ENCODE measurements at regions not wholly inside any gene's neighbourhood (a gene's known extent, or its start where the extent isn't known, plus 50 kb on each side); places are given as distances from the start of the nearest gene placed in this dataset.

DNA sequence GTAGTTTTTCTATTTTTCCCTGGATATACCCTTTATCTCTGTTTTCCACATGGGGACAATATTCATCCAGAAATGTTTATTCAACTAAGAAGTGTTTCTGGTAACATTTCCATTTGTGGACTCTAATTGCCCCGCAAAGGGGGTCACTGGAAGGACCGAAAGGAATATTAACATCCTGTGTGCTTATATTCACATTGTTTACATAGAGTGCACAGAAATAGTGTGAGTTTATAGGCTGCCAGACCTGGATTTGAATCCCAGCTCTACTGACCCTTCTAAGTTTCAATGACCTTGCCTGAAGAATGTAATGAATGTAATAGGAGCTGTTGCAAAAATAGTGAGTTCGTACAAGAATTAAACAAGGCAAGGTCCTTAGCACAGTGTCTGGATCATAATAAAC is 152.9 kb upstream of the NCKAP5 start:
- no peak for ATAC-seq

DNA sequence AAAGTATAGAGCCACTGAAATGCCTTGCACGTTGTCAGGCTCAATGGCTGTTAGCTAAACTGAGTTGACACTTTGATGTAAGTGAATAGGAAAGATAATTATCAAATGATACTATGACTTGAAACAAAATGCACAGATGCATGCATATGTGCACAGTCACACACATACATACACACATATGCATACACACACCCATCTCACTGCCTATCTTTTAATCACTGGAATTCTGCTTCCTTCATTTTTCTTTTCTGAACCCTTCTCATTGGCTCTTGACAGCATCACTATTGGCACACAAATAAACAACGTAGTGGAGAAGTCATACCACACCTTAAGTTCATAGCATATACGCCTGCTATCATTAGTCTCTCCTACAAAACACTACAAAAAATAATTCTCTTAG is 154.9 kb upstream of the NCKAP5 start:
- no peak for ATAC-seq

DNA sequence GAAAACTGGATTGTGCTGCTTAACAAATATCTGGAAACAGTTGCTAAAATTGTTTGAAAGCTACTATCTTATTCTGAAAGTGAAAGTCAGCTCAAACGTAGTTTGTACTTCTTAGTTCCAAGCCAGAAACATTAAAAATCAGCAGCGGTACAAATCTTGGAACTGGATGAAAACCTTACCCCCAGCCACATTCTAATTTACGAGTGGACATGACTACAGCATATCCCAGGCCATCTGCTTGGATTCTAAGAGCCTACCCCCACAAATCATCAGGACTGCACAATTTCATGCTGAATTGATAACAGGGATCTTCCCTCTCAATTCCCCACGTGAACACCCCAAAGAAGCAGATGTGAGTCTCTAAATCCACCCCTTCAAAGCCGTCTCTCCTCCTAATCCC is 158.7 kb upstream of the NCKAP5 start:
- no peak for ATAC-seq

DNA sequence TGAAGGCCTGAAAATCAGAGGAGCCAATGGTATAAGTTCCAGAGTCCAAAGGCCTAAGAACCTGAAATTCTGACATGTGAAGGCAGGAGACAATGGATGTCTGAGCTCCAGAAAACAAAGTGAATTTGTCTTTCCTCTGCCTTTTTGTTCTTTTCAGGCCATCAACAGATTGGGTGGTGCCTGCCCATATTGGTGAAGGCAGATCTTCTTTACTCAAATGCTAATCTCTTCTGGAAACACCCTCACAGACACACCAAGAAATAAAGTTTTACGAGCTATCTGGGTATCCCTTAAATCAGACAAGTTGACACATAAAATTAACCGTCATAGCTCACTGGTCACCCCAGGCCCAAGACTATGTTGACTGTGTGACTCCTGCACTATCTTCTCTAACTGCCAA is 163.8 kb upstream of the NCKAP5 start:
- ATAC-seq: no peak

DNA sequence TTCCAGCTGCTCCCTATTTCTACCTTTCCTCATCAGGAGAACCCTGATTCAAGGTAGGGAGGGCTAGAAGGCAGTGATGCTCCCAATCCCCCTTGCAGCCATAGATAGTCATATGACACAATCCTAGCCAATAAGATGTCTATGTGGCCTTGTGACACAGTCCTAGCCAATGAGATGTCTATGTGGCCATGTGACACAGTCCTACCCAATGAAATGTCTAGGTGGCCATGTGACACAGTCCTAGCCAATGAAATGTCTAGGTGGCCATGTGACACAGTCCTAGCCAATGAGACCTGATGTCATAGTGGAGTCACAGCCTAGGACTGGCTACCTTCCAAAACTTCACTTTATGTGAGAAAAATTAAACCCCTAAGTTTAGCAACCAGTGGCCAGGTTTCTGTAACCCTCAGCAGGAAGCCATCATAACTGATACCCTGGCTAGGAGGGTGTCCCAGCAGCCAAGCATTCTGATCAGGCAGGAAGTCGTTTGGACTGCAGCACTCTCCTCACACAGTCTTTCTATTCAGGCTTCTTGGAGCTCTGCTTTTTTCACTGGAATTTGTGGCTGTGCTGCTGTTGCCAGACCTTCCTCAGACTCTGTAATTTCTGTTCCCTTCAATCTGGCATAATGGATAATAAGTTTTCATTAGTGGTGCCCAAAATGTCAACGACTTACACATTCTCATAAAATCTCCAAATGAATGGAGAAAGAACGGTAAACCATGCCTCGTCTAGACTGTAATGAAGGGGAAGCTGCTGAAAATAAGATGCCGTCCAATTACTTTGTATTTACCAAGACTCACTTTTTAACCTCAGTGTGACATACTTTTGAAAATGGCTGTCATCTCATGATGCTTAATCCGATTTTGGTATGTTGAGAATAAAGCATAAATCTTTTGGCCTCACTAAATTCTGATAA is 165.0 kb upstream of the NCKAP5 start:
- ATAC-seq: no peak

DNA sequence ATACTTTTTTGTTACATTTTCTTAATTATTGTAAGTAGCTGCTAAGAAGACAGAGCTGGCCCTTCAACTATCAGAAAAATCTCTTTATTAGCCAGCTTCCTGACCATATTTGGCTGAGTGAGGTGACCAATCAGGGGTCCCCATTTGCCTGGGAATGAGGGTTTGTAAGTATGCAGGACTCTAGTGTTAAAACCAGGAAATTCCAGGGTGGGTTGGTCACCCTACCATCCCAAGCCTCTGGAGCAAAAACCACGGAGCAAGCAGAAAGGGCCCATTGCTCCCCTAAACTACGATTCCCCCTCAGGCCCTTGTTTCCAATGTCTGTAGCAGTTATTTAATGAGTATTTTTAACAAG is 165.6 kb upstream of the NCKAP5 start:
- ATAC-seq: no peak

DNA sequence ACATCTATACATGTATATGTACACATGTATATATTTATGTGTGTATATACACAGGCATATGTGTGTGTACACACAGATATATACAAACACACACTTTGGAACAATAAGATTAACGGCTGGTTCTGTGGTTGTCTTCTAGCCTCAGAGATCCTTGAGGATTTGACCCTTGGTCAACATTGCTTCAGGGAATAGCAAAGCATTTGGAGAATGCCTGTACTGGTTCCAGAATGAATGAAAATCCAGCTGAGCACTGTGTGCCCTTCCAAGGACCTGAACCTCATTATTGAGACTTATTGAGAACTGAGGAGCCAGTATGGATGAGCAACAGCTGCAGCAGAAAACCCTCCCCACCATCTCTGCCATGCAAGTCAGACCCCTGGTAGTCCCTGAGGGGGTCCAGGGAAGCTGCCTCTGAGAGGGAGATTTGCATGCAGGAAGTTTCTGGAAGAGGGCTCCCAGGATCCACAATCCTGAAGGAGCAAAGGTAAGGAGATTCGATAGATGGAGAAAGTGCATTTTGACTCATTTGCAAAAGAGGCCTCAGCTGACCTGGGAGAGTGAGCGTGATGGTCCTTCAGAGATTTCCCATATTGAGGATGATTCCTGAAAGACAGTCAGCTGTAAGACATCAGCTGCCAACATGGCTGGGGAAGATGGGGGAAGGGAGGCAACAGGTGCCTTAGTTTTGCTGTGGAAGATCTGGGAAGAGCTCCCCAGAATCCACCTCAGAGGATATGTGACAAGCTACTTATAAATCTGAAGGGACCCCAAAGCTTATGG is 166.6 kb upstream of the NCKAP5 start:
- no peak for ATAC-seq

DNA sequence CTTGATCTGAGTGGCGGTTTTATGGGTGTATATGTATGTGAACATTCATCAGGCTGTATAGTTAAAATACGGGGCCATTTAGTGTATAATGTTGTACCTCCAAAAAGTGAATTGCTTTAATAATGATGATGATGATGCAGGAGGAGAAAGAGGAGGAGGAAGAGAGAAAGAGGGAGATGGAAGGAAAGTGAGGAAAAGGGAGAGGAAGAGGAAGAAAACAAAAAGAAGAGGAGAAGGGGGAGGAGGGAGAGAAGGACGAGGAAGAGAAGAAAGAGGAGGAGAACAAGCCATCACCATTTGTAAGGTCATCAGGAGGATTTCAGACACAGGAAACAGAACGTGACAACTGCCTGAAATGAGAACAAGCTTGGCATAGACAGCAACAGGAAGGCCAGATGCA is 168.4 kb upstream of the NCKAP5 start:
- ATAC-seq: no peak

DNA sequence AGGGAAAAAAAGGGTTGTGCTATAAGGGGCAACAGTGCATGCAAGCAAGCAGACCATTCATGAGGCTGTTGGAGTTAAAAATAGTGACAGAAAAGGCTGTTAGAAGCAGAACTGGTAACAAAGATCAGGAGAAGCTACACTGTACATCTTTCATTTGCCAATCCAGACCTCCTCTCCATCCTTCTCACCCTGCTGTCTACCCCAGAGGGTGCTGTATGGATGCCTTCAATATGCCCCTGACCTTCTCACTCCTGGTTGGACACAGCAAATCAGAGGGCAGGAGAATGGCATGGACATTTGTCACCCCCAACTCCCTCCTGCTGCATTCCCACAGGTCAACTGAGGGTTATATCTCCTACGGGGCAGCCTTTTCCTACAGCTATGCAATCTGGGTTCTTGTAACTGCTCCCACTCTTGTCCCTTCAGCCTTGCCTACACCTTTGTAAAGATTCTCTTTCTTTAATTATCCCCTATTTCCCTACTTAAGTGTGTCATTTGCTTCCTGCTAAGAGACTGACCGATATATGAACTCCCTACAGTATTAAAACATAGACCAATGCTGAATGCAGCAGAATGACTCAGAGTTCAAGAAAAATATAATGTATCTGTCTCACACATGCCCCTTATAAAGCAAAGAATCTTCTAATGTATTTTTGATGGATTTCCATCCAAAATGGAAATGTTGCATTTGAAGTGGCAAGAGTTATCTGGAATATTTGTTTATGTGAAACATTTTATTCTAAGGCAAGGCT is 169.2 kb upstream of the NCKAP5 start:
- ATAC-seq: no peak

DNA sequence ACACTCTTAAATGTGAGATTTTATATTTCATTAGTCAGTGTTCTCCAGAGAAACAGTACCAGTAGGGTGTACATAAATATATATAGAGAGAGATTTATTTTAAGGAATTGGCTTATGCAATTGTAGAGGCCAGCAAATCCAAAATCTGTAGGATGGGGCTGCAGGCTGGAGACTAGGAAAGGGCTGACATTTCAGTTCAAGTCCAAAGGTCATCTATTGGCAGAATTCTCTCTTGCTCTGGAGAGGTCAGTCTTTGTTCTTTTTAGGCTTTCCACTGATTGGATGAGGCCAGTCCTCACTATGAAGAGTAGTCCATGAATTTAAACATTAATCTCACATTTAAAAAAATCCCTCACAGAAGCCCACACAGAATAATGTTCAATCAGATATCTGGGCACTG is 170.8 kb upstream of the NCKAP5 start:
- no peak for ATAC-seq

DNA sequence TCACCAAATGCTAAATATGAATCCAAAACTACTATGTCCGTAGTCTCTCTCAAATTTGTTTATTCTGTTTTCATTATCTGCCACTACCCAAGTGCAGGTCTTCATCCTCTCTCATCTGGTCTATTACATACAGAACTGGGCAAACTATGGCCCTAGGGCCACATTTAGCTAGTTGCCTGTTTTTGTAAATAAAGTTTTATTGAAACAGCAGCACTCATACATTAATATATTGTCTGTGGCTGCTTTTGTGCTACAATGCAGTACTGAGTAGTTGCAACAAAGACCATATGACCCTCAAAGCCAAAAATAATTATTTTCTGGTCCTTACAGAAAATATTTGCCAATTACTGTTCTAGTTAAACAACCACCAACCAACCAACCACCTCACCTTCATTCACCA is 172.2 kb upstream of the NCKAP5 start:
- no peak for ATAC-seq

DNA sequence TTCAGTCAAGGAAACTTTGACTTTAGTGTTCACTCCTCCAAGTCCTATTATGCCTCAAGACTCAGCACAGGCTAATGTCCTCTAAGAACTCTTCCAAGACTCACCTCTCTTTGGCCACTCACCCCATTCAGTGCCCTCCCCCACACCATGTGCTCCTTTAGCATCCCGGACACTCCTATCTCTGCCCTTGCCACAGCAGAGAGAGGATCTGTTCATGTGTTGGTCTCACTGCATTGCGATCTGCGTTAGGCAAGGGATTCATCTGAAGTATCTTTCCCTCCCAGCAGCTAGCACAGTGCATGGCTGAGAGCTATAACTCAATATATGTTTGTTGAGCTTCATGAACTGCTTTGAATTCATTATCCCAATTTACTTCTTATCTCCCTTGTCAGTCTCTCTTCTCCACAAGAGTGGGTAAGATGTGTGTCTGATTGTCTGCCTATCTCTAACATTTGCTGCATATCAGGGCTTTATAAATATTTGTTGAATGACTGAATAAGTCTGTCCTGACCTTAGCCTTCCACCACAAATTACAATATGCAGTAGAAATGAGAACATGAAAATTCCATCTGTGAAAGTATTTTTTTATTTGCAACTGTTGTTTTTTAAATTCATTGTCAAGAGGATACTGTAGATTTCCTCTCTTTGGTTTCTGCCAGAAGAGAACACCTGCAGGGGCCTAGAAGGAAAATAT is 179.9 kb upstream of the NCKAP5 start:
- ATAC-seq: no peak

DNA sequence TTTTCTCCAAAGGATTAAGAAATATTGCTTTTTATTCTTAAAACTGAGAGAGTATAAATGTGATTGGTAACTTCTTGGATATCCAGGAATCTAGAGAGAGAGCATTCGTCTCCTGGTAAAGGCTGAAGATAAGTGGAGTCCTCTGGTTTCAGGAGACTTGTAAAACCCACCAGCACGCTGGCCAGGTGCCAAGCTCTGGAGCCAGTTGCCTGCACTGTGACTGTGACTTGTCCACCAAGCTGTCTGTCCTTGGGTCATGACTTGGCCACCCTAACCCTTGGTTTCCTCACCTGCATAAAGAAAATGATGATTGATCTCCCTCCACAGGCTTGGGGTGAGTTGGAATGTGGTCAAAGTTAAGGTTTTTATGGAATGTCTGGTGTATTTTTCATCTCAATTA is 185.4 kb upstream of the NCKAP5 start:
- ATAC-seq: no peak

DNA sequence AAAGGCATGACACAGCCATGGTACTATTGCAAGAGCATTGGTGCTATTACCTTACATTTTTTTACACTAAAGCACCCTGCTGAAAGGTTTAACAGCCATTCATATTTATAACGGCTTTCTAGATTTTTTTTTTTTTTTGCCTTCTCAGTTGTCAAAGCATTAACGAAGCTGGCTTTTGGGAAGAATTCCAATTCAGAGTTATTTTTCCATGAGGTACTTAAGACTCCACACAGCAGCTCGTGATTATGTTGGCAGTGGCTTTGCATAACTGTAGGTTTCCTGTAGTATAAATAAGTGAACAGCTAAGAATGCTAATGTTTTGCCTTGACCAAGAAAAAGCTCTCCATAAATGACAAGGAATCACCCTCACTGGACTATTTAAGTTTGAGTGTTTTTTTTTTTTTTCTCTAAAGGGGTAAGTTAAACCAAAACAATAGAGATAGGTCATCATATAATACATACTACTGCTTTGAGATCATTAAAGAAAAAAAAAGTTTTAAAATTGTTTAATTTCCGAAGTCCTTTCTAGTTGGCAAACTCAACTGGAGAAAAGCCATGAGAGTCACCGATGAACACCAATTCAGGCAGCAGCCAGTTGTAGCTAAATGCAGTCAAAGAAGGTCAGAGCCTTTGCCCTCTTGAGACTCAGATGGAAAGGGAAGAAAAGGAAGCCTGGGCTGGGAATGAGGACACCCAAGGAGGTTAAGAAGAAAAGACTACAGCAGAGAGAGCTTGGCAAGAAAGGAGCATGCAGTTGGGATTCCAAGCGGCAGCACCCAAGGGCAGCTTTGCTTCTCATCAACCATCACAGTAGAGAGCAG is 187.4 kb upstream of the NCKAP5 start:
- no peak for ATAC-seq

DNA sequence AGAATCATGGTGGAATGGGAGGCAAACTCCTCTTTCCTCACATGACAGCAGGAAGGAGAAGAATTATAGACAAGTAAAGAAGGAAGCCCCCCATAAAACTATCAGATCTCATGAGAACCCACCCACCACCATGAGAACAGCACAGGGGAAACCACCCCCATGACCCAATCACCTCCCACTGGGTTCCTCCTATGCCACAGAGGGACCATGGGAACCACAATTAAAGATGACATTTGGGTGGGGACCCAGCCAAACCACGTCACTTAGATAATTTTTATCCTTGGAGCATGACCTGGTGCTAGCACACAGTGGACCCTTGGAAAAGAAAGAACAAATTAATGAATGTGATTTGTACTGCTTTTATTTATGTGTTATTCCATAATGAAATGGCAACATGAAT is 188.6 kb upstream of the NCKAP5 start:
- ATAC-seq: no peak

DNA sequence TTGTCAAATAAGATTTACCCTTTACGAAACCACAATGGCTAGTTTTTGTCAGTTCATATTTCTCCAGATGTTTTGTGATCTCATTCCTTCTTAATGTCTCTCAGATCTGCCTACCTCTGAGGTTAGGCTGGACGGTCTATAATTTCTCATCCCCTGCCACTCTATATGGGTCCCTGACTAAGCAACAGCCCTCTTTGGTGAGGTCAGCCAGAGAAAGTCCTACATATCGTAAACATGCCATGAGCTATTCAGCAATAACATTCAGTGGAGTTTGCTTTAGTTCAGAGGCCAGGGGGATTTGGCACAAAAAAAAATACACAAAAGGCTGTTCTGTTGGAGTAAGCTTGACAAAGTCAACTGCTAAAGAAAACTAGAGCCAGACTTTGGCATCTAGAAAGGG is 192.1 kb upstream of the NCKAP5 start:
- no peak for ATAC-seq

DNA sequence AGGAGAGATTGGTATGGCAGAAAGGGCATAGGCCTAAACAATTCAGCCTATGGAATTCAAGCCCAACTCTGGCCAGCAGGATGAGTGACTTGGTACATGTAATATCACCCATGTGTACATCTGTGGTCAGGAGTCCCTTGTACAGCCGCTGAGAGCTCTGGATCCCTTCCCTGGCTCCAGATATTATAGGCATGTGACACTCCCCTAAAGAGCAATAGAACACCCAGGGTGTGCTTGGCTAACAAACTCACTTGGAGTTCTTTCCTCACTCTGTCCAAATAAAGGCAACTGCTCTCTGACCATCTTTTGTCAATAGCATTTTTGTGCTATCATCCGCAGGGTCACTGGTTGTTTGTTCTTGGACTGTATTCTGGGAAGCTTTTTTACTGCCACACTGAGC is 197.4 kb upstream of the NCKAP5 start:
- ATAC-seq: no peak

DNA sequence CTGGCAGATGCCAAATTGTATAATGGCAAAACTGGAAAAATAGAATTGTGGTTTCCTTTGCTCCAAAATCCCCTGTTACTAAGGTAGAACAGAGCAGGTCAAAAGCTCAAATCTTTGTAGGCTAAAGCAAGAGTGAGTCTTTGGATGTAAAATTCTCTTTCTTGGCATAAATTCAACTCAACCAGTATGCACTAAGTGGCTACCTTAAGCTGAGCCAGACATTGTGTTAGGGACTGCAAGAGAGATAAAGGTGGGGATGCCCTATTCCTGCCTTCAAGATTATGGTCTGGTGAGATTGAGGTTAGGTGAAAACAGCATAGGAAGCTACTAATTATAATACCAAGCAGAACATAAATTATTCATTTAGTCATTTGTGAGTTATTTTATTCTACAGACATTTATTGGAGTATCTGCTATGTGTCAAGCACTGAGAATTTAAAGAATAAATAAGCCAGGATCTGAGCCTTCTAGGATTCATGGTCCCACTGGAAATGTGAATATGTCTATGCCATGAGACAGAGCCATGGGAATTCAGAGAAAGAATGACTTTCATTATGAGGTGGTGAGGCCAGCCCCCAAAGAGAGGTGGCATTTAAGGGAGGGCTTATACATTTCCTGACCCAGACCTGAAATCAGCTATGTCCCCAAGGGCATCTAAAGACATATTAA is 198.0 kb upstream of the NCKAP5 start:
- ATAC-seq: no peak

DNA sequence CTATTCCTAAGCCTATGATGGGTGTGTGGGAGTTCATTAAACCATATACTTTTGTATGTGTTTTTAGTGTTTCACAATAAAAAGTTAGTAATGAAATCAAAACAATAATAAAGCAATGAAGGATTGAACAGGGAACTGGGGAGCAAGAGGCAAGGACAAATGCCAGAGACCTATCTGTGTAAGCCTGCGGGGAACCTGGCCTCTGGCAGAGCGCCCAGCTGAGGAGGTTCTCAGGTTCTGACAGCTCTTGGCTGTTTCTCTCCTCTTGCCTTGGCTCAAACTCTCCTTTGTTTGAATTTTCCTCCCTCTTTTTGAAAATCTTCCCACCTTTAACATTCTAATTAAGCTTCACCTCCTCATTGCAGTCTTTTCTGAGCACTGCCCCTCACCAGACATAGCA is 200.0 kb upstream of the NCKAP5 start:
- peak; percentile 68 for ATAC-seq

DNA sequence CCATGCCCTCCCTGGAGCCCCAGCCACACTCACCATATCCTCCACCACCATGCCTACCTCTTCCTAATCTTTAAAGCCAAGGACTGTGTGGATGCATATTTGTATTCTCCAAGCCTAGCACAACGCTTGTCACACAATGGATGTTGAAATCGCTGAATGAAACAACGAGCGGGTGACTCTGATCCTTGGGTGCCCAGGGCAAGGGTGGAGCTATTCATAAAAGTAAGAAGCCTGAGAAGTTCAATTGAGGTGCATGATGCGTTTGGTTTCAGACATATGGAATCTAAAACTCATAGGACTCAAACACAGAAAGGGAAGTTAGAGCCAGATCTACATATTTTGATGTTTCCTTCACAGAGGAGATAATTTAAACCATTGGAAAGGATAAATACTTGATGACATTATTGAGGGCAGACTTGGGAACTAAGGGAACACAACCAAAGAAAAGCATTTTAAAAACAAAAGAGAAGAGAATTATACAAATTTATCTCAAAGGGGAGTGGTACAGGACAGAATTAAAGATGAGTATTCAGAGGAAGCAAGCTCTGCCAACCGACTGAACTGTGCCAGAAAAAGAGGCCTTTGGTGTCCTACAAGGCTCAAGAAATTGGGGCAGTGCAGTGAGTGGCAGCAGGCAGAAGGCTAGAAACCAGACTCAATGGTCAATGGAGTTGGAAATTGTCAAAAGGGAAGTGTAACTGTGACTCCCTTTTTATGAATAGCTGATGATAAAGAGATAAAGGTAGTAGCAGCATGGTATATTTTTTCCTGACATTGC is 200.6 kb upstream of the NCKAP5 start:
- peak; percentile 95 for ATAC-seq
